ENCODE measurements at regions not wholly inside any gene's neighbourhood (a gene's known extent, or its start where the extent isn't known, plus 50 kb on each side); places are given as distances from the start of the nearest gene placed in this dataset.
A peak's percentile ranks its signal among the peaks of the same experiment; 100 is the strongest.

DNA sequence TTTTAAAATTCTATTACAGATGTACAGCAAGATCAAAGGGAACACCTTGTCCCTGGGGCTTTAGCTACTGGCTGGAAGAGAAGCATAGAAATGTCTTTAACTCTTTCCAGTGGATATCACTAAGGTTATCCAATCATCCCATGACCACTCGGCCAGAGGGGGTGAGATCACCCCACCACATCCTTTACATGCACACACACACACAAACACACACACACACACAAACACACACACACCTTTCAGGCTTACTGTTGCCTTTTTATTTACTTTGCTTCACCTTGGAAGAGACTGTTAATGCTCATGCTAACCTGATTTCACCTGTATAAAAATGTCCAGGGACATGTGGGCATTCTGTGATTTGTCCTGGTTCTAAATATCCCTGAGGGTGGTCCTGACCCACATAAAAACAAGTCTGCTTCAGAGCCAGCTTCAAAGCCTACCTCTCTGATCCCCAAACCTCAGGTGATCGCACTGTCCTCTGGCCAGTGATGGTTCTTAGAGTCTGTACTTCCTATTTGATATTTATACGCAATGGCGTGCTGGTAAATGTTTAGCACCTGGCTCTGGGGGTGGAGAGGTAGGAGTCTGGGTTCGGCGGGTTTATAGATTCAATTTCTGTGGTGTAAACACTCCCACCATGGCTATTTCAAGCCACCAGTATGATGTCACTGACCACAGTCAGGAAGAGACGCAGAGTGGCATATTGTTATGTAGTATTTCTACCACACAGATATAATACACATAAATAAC, 166.1 kb upstream of the EEA1 start:
- H3K27ac ChIP-seq (ENCODE audit: low read depth, low read length): no peak overlapping the region
- no peak overlapping the region for H3K4me2 ChIP-seq (ENCODE audit: insufficient read depth, low read length)
- no peaks in the 10 kb centered on the region for H3K79me2 ChIP-seq (ENCODE audit: insufficient read depth, low read length)
- no peaks in the 10 kb centered on the region for H3K9me3 ChIP-seq (ENCODE audit: low read depth, low read length)
- H2AFZ ChIP-seq (ENCODE audit: low read length): no peak overlapping the region
- H4K20me1 ChIP-seq (ENCODE audit: insufficient read depth, low read length): no peaks in the 10 kb centered on the region
- DNase-seq (ENCODE audit: insufficient read length, low spot score, missing footprints): no peak
- H3K4me1 ChIP-seq (ENCODE audit: insufficient read depth, low read length): peaks cover 8% of the 10 kb centered on the region
- no peaks in the 10 kb centered on the region for H3K36me3 ChIP-seq (ENCODE audit: insufficient read depth, low read length)
- H3K27me3 ChIP-seq (ENCODE audit: insufficient read depth, low read length): no peaks in the 10 kb centered on the region
- no peak overlapping the region for H3K4me3 ChIP-seq (ENCODE audit: insufficient read depth, low read length)
- TF ChIP-seq, protein P1, sequence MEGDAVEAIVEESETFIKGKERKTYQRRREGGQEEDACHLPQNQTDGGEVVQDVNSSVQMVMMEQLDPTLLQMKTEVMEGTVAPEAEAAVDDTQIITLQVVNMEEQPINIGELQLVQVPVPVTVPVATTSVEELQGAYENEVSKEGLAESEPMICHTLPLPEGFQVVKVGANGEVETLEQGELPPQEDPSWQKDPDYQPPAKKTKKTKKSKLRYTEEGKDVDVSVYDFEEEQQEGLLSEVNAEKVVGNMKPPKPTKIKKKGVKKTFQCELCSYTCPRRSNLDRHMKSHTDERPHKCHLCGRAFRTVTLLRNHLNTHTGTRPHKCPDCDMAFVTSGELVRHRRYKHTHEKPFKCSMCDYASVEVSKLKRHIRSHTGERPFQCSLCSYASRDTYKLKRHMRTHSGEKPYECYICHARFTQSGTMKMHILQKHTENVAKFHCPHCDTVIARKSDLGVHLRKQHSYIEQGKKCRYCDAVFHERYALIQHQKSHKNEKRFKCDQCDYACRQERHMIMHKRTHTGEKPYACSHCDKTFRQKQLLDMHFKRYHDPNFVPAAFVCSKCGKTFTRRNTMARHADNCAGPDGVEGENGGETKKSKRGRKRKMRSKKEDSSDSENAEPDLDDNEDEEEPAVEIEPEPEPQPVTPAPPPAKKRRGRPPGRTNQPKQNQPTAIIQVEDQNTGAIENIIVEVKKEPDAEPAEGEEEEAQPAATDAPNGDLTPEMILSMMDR (IDR thresholded peaks at IDR 0.05; ENCODE audit: extremely low read depth, low read depth, low read length): no peak

DNA sequence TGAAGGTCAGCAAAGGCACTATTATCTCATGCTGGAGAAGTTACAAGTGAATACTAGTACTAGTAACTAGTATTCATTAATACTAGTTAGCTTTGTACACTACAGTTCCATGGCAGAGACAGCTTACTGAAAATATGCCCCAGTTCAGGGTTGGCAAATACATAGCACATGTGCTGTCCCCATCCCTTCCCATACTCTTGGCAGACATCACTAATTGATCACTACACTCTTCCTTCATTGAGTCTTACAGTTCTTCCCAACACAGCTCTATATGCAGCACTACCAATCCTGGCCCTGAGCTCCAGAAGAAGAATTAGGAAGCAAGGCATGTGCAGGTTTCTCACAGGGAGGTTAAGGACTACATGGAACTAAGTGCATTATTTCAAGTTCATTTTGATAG, 168.3 kb upstream of the EEA1 start:
- Histone ChIP-seq H3K4me1 (ENCODE audit: insufficient read depth, low read length) (no peaks in the 10 kb centered on the region), H3K9me3 (ENCODE audit: low read depth, low read length) (no peaks in the 10 kb centered on the region), H3K79me2 (ENCODE audit: insufficient read depth, low read length) (no peaks in the 10 kb centered on the region), H2AFZ (ENCODE audit: low read length) (no peak overlapping the region), H3K27me3 (ENCODE audit: insufficient read depth, low read length) (no peaks in the 10 kb centered on the region), H4K20me1 (ENCODE audit: insufficient read depth, low read length) (no peaks in the 10 kb centered on the region), H3K27ac (ENCODE audit: low read depth, low read length) (no peak overlapping the region), H3K4me3 (ENCODE audit: insufficient read depth, low read length) (no peak overlapping the region), H3K36me3 (ENCODE audit: insufficient read depth, low read length) (no peaks in the 10 kb centered on the region), H3K4me2 (ENCODE audit: insufficient read depth, low read length) (no peak overlapping the region)
- DNase-seq (ENCODE audit: insufficient read length, low spot score, missing footprints): no peak
- TF ChIP-seq, protein P1 (IDR thresholded peaks at IDR 0.05; ENCODE audit: extremely low read depth, low read depth, low read length): no peak

DNA sequence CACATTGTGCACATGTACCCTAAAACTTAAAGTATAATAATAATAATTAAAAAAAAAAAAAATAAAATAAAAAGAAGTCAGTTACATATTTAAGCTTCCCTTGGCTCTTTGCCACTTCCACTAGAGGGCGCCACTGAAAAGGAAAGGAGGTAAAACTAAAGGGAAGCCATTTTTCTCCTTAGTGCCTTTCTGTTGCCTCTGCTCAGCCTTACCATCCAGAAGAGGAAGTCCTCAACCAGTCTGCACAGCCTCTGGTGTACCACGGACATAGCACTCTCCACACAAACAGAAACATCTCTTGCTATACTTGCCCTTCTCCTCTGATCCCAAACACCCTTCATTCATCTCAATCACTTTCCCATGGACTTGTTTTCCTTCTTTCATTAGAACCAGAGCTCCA, 169.0 kb upstream of the EEA1 start:
- no peak overlapping the region for H3K27ac ChIP-seq (ENCODE audit: low read depth, low read length)
- H3K4me2 ChIP-seq (ENCODE audit: insufficient read depth, low read length): no peak overlapping the region
- no peaks in the 10 kb centered on the region for H3K79me2 ChIP-seq (ENCODE audit: insufficient read depth, low read length)
- no peaks in the 10 kb centered on the region for H4K20me1 ChIP-seq (ENCODE audit: insufficient read depth, low read length)
- peak overlapping the region; percentile 60 for H2AFZ ChIP-seq (ENCODE audit: low read length)
- TF ChIP-seq, protein P1 (IDR thresholded peaks at IDR 0.05; ENCODE audit: extremely low read depth, low read depth, low read length): peak; percentile 42
- H3K9me3 ChIP-seq (ENCODE audit: low read depth, low read length): no peaks in the 10 kb centered on the region
- H3K4me3 ChIP-seq (ENCODE audit: insufficient read depth, low read length): no peak overlapping the region
- no peaks in the 10 kb centered on the region for H3K4me1 ChIP-seq (ENCODE audit: insufficient read depth, low read length)
- H3K27me3 ChIP-seq (ENCODE audit: insufficient read depth, low read length): no peaks in the 10 kb centered on the region
- no peaks in the 10 kb centered on the region for H3K36me3 ChIP-seq (ENCODE audit: insufficient read depth, low read length)
- peak; percentile 4 for DNase-seq (ENCODE audit: insufficient read length, low spot score, missing footprints)

DNA sequence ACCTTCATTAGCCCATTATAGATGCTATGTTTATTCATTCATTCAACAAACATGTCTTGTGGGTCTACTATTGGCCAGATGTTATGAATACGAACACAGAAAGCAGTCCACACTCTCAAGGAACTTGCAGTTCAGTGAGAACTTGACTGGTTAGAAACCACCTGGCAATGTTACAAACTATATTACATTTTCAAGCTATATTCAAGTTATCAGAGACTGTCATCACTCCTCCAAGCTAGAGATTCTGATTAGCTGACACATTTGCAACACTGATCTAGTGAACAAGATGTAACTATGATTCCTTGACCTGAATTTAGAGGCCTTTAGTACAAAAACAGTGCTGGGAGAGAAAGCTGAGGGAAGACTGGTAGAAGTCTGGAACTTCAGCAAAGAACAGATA, 170.7 kb upstream of the EEA1 start:
- no peaks in the 10 kb centered on the region for H3K79me2 ChIP-seq (ENCODE audit: insufficient read depth, low read length)
- no peaks in the 10 kb centered on the region for H3K4me1 ChIP-seq (ENCODE audit: insufficient read depth, low read length)
- H3K27ac ChIP-seq (ENCODE audit: low read depth, low read length): no peak overlapping the region
- no peaks in the 10 kb centered on the region for H3K27me3 ChIP-seq (ENCODE audit: insufficient read depth, low read length)
- no peaks in the 10 kb centered on the region for H4K20me1 ChIP-seq (ENCODE audit: insufficient read depth, low read length)
- H3K4me2 ChIP-seq (ENCODE audit: insufficient read depth, low read length): no peak overlapping the region
- no peaks in the 10 kb centered on the region for H3K36me3 ChIP-seq (ENCODE audit: insufficient read depth, low read length)
- no peak overlapping the region for H3K4me3 ChIP-seq (ENCODE audit: insufficient read depth, low read length)
- DNase-seq (ENCODE audit: insufficient read length, low spot score, missing footprints): no peak
- H3K9me3 ChIP-seq (ENCODE audit: low read depth, low read length): no peaks in the 10 kb centered on the region
- peak overlapping the region; percentile 18 for H2AFZ ChIP-seq (ENCODE audit: low read length)
- TF ChIP-seq, protein P1 (IDR thresholded peaks at IDR 0.05; ENCODE audit: extremely low read depth, low read depth, low read length): no peak

Data from osteoblast (primary cell).